B cell (primary cell): ENCODE measurements at regions not wholly inside any gene's neighbourhood (a gene's known extent, or its start where the extent isn't known, plus 50 kb on each side); places are given as distances from the start of the nearest gene placed in this dataset.

Source experiments
- ATAC-seq: fragments of 200-7000 bp; cut with Tn5 transposase; one replicate; pipeline ENCODE4 v1.10.0; 2021; ENCODE audit warnings: low read depth, mild to moderate bottlenecking, moderate number of reproducible peaks, moderate library complexity
- CTCF ChIA-PET: fragments of 350-600 bp; sonication (Branson Sonifier 250); formaldehyde crosslinking; loops from one replicate; lab custom pipeline; 2021; ENCODE audit warnings: antibody characterized with exemption, inconsistent platforms; lab: Charles Lee
- POLR2A ChIA-PET: fragments of 350-600 bp; sonication (Branson Sonifier 250); formaldehyde crosslinking; loops from one replicate; lab custom pipeline; 2021; ENCODE audit warnings: antibody characterized with exemption; lab: Charles Lee
- DNase-seq: peaks from one replicate; pipeline ENCODE4 v3.0.0; 2013
- H2AFZ ChIP-seq: 2 replicates; pipeline ENCODE4 v1.6.1; 2012; ENCODE audit warnings: mild to moderate bottlenecking, low read depth, low read length; ENCODE audit not compliant: insufficient read depth, poor library complexity, severe bottlenecking
- H3K27ac ChIP-seq, 2 donors: 1 replicate in 1 of 2; 2 replicates in 1 of 2; pipeline ENCODE4 v1.5.1; 2012 to 2013; ENCODE audit warnings: low read length in 2 of 2, mild to moderate bottlenecking in 2 of 2, moderate library complexity in 1 of 2
- H3K27me3 ChIP-seq, 4 experiments: fragments of 200-600 bp in 1 of 4; sonication (generic) in 1 of 4; replicated peaks in 1 of 4; 1 replicate in 2 of 4; 2 replicates in 2 of 4; pipeline versions ENCODE4 v1.6.1 to v1.7.0; 2013 to 2016; ENCODE audit warnings: low read length in 3 of 4, mild to moderate bottlenecking in 2 of 4, mixed read lengths in 1 of 4, moderate library complexity in 1 of 4; ENCODE audit not compliant: insufficient read depth in 4 of 4, control insufficient read depth in 3 of 4; ENCODE audit errors: control extremely low read depth in 1 of 4
- H3K36me3 ChIP-seq, 2 experiments: replicated peaks in 1 of 2; 1 replicate in 1 of 2; 2 replicates in 1 of 2; pipeline versions ENCODE4 v1.6.1 to v1.7.1; 2013; ENCODE audit warnings: low read length in 1 of 2; ENCODE audit not compliant: insufficient read depth in 2 of 2, control insufficient read depth in 1 of 2; ENCODE audit errors: control extremely low read depth in 1 of 2, extremely low read depth in 1 of 2
- H3K4me1 ChIP-seq, 2 donors: fragments of 200-600 bp in 1 of 2; sonication (generic) in 1 of 2; 1 replicate in 1 of 2; 2 replicates in 1 of 2; pipeline versions ENCODE4 v1.5.1 to v1.6.1; 2013 to 2017; ENCODE audit warnings: low read length in 2 of 2; ENCODE audit not compliant: control insufficient read depth in 2 of 2, insufficient read depth in 2 of 2
- H3K4me2 ChIP-seq: replicated peaks from 2 replicates; pipeline ENCODE3; 2012; ENCODE audit warnings: mild to moderate bottlenecking, low read depth, low read length; ENCODE audit not compliant: poor library complexity, severe bottlenecking
- H3K4me3 ChIP-seq, 5 experiments: fragments of 200-600 bp in 1 of 5; sonication (generic) in 1 of 5; 1 replicate in 3 of 5; 2 replicates in 2 of 5; pipeline versions ENCODE4 v1.5.1 to v1.7.0; 2011 to 2016; ENCODE audit warnings: low read length in 4 of 5, mild to moderate bottlenecking in 4 of 5, low read depth in 2 of 5, control low read depth in 1 of 5, moderate library complexity in 1 of 5; ENCODE audit not compliant: insufficient read depth in 1 of 5; ENCODE audit errors: control extremely low read depth in 1 of 5, extremely low read depth in 1 of 5
- H3K79me2 ChIP-seq: fragments of 200-600 bp; sonication (generic); one replicate; pipeline ENCODE4 v1.6.0; 2016; ENCODE audit warnings: low read length; ENCODE audit not compliant: control insufficient read depth, insufficient read depth
- H3K9ac ChIP-seq: fragments of 200-600 bp; sonication (generic); 2 replicates; pipeline ENCODE4 v1.6.1; 2017; ENCODE audit warnings: mild to moderate bottlenecking, low read length, moderate library complexity
- H3K9me3 ChIP-seq, 3 donors: one replicate each; pipeline versions ENCODE4 v1.6.1 to v1.7.1; 2013; ENCODE audit warnings: low read length in 2 of 3; ENCODE audit not compliant: control insufficient read depth in 2 of 3, insufficient read depth in 1 of 3; ENCODE audit errors: control extremely low read depth in 1 of 3
- H4K20me1 ChIP-seq: 2 replicates; pipeline ENCODE4 v1.6.0; 2012; ENCODE audit warnings: mild to moderate bottlenecking, low read length; ENCODE audit not compliant: insufficient read depth, control insufficient read depth, poor library complexity, severe bottlenecking
- H3K27ac Mint-ChIP-seq: one replicate; pipeline ENCODE4 v1.8.0; 2021; ENCODE audit warnings: mixed read lengths
- H3K27me3 Mint-ChIP-seq: one replicate; pipeline ENCODE4 v1.8.0; 2021; ENCODE audit warnings: mixed read lengths
- H3K4me1 Mint-ChIP-seq: one replicate; pipeline ENCODE4 v1.8.0; 2021; ENCODE audit warnings: mixed read lengths
- H3K4me3 Mint-ChIP-seq: one replicate; pipeline ENCODE4 v1.8.0; 2021; ENCODE audit warnings: mixed read lengths
- H3K9me3 Mint-ChIP-seq: one replicate; pipeline ENCODE4 v1.8.0; 2022; ENCODE audit warnings: mixed read lengths; ENCODE audit not compliant: insufficient read depth
- EZH2 ChIP-seq: IDR thresholded peaks from 2 replicates; pipeline ENCODE4 v1.6.1; 2012; ENCODE audit warnings: borderline replicate concordance, low read depth, mild to moderate bottlenecking, moderate library complexity, low read length; ENCODE audit not compliant: insufficient read depth, poor library complexity, severe bottlenecking
- WGBS: methylation state at CpG from one replicate; pipeline ENCODE4 v1.1.5; 2013; ENCODE audit warnings: missing lambda C conversion rate; ENCODE audit not compliant: insufficient coverage; 5-methylcytosine and 5-hydroxymethylcytosine counted together
- intact Hi-C: fragments of 100-400 bp; cut with micrococcal nuclease; formaldehyde crosslinking; loops from one replicate; pipeline ENCODE4 v1.10.0; 2022
- TF ChIP-seq, protein P1 (sequence below): fragments of 200-600 bp; IDR thresholded peaks from one replicate; pipeline ENCODE4 v1.8.0; 2022; ENCODE audit warnings: antibody characterized with exemption, mild to moderate bottlenecking

GRCh38 chr17:79218175-79218824 is 143.7 kb downstream of the ENGASE start:
- Mint-ChIP-seq H3K27ac (no peak overlapping the region), H3K9me3 (no peaks in the 10 kb centered on the region), H3K4me1 (peaks cover 8% of the 10 kb centered on the region), H3K27me3 (peaks cover 46% of the 10 kb centered on the region), H3K4me3 (no peak overlapping the region)
- 81% methylated on average over 17 of the region's 19 CpGs for whole genome bisulfite sequencing
- intact Hi-C loops, result no loop called here
- DNase-seq (no peak), ATAC-seq (no peak)
- Histone ChIP-seq H3K9ac (no peak overlapping the region), H3K79me2 (no peaks in the 10 kb centered on the region), H3K4me1 (peaks cover 7% of the 10 kb centered on the region in 2 donors), H3K36me3 (no peaks in the 10 kb centered on the region), H2AFZ (no peak overlapping the region), H3K9me3 (peaks cover 0 to 3% (median 0%) of the 10 kb centered on the region in 3 donors), H3K4me3 (no peak overlapping the region), H4K20me1 (no peaks in the 10 kb centered on the region), H3K4me2 (no peak overlapping the region), H3K27ac (no peak overlapping the region), H3K27me3 (peaks cover 0 to 39% (median 5%) of the 10 kb centered on the region in 4 experiments)
- CTCF ChIA-PET, result no interaction called here
- no peak for TF ChIP-seq EZH2
- TF ChIP-seq, protein P1, sequence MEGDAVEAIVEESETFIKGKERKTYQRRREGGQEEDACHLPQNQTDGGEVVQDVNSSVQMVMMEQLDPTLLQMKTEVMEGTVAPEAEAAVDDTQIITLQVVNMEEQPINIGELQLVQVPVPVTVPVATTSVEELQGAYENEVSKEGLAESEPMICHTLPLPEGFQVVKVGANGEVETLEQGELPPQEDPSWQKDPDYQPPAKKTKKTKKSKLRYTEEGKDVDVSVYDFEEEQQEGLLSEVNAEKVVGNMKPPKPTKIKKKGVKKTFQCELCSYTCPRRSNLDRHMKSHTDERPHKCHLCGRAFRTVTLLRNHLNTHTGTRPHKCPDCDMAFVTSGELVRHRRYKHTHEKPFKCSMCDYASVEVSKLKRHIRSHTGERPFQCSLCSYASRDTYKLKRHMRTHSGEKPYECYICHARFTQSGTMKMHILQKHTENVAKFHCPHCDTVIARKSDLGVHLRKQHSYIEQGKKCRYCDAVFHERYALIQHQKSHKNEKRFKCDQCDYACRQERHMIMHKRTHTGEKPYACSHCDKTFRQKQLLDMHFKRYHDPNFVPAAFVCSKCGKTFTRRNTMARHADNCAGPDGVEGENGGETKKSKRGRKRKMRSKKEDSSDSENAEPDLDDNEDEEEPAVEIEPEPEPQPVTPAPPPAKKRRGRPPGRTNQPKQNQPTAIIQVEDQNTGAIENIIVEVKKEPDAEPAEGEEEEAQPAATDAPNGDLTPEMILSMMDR, result no peak
- POLR2A ChIA-PET, result no interaction called here

DNA sequence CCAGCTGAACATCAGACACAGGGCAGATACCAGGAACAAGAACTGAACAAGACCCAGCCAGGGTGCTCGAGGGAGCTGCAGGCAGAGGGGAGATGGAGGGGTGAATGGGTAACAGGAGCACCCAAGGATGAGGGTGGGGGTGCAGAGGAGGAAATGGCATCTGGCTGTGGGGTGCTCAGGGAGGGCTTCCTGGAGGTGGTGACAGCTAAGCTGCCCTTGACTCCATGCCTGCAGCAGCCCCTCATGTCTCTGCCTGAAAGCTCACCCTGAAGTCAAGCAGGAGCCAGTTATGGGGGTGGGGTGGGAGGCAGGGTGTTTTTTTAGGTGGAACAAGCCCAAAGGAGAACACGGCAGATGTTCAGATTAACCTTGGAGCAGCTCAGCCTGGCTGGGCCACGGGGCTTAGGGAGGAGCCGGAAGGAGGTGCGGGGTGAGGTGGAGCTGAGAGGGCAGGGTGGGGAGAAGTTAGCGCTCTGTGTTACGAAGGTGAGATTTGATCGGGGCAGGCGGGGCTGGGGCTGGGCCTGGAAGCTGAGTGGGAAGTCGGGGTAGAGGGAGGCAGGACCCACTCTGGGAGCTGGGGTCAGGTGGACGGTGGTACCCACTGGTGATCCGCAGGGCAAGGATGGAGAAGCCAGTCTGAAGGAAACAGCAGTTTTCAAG is 143.0 kb downstream of the ENGASE start:
- ChIA-PET POLR2A (no interaction called here), CTCF (no interaction called here)
- ATAC-seq, result no peak
- H3K4me1 ChIP-seq, result peaks cover 7% of the 10 kb centered on the region in 2 donors
- H3K4me3 ChIP-seq, result no peak overlapping the region
- H3K27me3 Mint-ChIP-seq, result peaks cover 42% of the 10 kb centered on the region
- peaks cover 0 to 38% (median 5%) of the 10 kb centered on the region in 4 experiments for H3K27me3 ChIP-seq
- H3K4me2 ChIP-seq, result no peak overlapping the region
- no peak overlapping the region for H3K27ac ChIP-seq
- no peak overlapping the region for H3K9ac ChIP-seq
- H2AFZ ChIP-seq, result no peak overlapping the region
- TF ChIP-seq EZH2, result no peak
- TF ChIP-seq, protein P1, result no peak
- 83% methylated on average over 12 of the region's 12 CpGs for WGBS
- no peaks in the 10 kb centered on the region for H3K36me3 ChIP-seq
- DNase-seq, result no peak
- no peak overlapping the region for H3K27ac Mint-ChIP-seq
- H3K9me3 ChIP-seq, result peaks cover 0 to 3% (median 0%) of the 10 kb centered on the region in 3 donors
- H3K9me3 Mint-ChIP-seq, result no peaks in the 10 kb centered on the region
- H3K4me3 Mint-ChIP-seq, result no peak overlapping the region
- no peaks in the 10 kb centered on the region for H3K79me2 ChIP-seq
- peaks cover 8% of the 10 kb centered on the region for H3K4me1 Mint-ChIP-seq
- intact Hi-C loops, result no loop called here
- no peaks in the 10 kb centered on the region for H4K20me1 ChIP-seq
